Neural cell (in vitro differentiated cells): ENCODE measurements at regions not wholly inside any gene's neighbourhood (a gene's known extent, or its start where the extent isn't known, plus 50 kb on each side); places are given as distances from the start of the nearest gene placed in this dataset.

ENCODE experiments used
- H2AFZ ChIP-seq: fragments of 200-600, 300-800 bp; sonication (generic), shearing (Covaris generic); 2 replicates; pipeline ENCODE4 v1.6.0; 2014; ENCODE audit warnings: low read depth, mild to moderate bottlenecking, antibody characterized with exemption, low read length, moderate library complexity
- H3F3A ChIP-seq: fragments of 200-600 bp; shearing (Covaris generic); 2 replicates; pipeline ENCODE4 v1.6.1; 2016; ENCODE audit warnings: mild to moderate bottlenecking, moderate library complexity, mixed read lengths, antibody characterized with exemption, low read length; ENCODE audit not compliant: insufficient read depth, poor library complexity, severe bottlenecking
- H3K27ac ChIP-seq: fragments of 200-600, 300-800 bp; sonication (generic), shearing (Covaris generic); 2 replicates; pipeline ENCODE4 v1.5.1; 2014; ENCODE audit warnings: mild to moderate bottlenecking, low read length, moderate library complexity
- H3K27me3 ChIP-seq: fragments of 300-800, 200-600 bp; sonication (generic), shearing (Covaris generic); 2 replicates; pipeline ENCODE4 v1.6.0; 2014; ENCODE audit warnings: mild to moderate bottlenecking, low read depth, low read length, moderate library complexity; ENCODE audit not compliant: insufficient read depth
- H3K36me3 ChIP-seq: fragments of 300-800, 200-600 bp; sonication (generic), shearing (Covaris generic); 2 replicates; pipeline ENCODE4 v1.5.1; 2014; ENCODE audit warnings: mild to moderate bottlenecking, antibody characterized with exemption, low read length, moderate library complexity; ENCODE audit not compliant: insufficient read depth
- H3K4me2 ChIP-seq: fragments of 300-800, 200-600 bp; sonication (generic), shearing (Covaris generic); 2 replicates; pipeline ENCODE4 v1.6.0; 2014; ENCODE audit warnings: mild to moderate bottlenecking, low read length
- H3K4me3 ChIP-seq: fragments of 300-800, 200-600 bp; sonication (generic), shearing (Covaris generic); 2 replicates; pipeline ENCODE4 v1.5.1; 2014; ENCODE audit warnings: mild to moderate bottlenecking, low read length, moderate library complexity
- H3K79me2 ChIP-seq: fragments of 200-600 bp; shearing (Covaris generic); replicated peaks from 2 replicates; pipeline ENCODE4 v1.6.0; 2014; ENCODE audit warnings: mild to moderate bottlenecking, low read length, moderate library complexity; ENCODE audit not compliant: insufficient read depth
- H3K9ac ChIP-seq: fragments of 300-800, 200-600 bp; sonication (generic), shearing (Covaris generic); 2 replicates; pipeline ENCODE4 v1.6.1; 2016; ENCODE audit warnings: mild to moderate bottlenecking, low read length, mixed read lengths
- H3K9me2 ChIP-seq: fragments of 200-600 bp; shearing (Covaris generic); 2 replicates; pipeline ENCODE4 v1.6.1; 2016; ENCODE audit warnings: mild to moderate bottlenecking, low read length, mixed read lengths; ENCODE audit not compliant: insufficient read depth
- H3K9me3 ChIP-seq: fragments of 200-600, 300-800 bp; sonication (generic), shearing (Covaris generic); 2 replicates; pipeline ENCODE4 v1.6.1; 2016; ENCODE audit warnings: mild to moderate bottlenecking, mixed run types, low read length, moderate library complexity, mixed read lengths
- H4K20me1 ChIP-seq: fragments of 200-600 bp; shearing (Covaris generic); 2 replicates; pipeline ENCODE4 v1.6.1; 2016; ENCODE audit warnings: mild to moderate bottlenecking, mixed run types; ENCODE audit not compliant: insufficient read depth
- CTCF ChIP-seq: fragments of 450-650 bp; IDR thresholded peaks from 2 replicates; pipeline ENCODE4 v1.5.1; 2014; ENCODE audit warnings: antibody characterized with exemption, mild to moderate bottlenecking, moderate library complexity; ENCODE audit not compliant: poor library complexity, severe bottlenecking
- EP300 ChIP-seq: fragments of 450-650 bp; conservative IDR thresholded peaks from 2 replicates; pipeline ENCODE4 v1.6.1; 2014; ENCODE audit warnings: antibody characterized with exemption, mild to moderate bottlenecking, moderate library complexity; ENCODE audit not compliant: poor library complexity, severe bottlenecking
- EZH2 ChIP-seq: fragments of 200-600, 300-800 bp; shearing (Covaris generic), sonication (generic); IDR thresholded peaks from 2 replicates; pipeline ENCODE4 v1.6.1; 2014; ENCODE audit warnings: antibody characterized with exemption, low read length, borderline replicate concordance, mild to moderate bottlenecking; ENCODE audit not compliant: insufficient read depth, poor library complexity, severe bottlenecking
- MXI1 ChIP-seq: fragments of 450-650 bp; conservative IDR thresholded peaks from 2 replicates; pipeline ENCODE4 v1.6.1; 2014; ENCODE audit warnings: antibody characterized with exemption, mild to moderate bottlenecking; ENCODE audit not compliant: poor library complexity, severe bottlenecking
- POLR2AphosphoS5 ChIP-seq: IDR thresholded peaks from 2 replicates; pipeline ENCODE4 v1.6.1; 2012
- RAD21 ChIP-seq: fragments of 450-650 bp; conservative IDR thresholded peaks from 2 replicates; pipeline ENCODE4 v1.6.1; 2014; ENCODE audit warnings: antibody characterized with exemption, mild to moderate bottlenecking, moderate library complexity
- REST ChIP-seq: IDR thresholded peaks from 2 replicates; pipeline ENCODE4 v1.6.1; 2012; ENCODE audit warnings: borderline replicate concordance
- SMC3 ChIP-seq: fragments of 450-650 bp; conservative IDR thresholded peaks from 2 replicates; pipeline ENCODE4 v1.6.1; 2014; ENCODE audit warnings: antibody characterized with exemption, mild to moderate bottlenecking, moderate library complexity; ENCODE audit not compliant: poor library complexity
- TAF1 ChIP-seq: IDR thresholded peaks from 2 replicates; pipeline ENCODE4 v1.6.1; 2012; ENCODE audit warnings: low read depth

GRCh38 chr11:122362381-122362780 is 246.4 kb upstream of the BLID start:
- Histone ChIP-seq H2AFZ (no peak overlapping the region), H3K4me2 (no peak overlapping the region), H3K36me3 (no peaks in the 10 kb centered on the region), H3K27me3 (no peaks in the 10 kb centered on the region), H3K9ac (no peak overlapping the region), H3K79me2 (no peaks in the 10 kb centered on the region), H3K9me2 (no peaks in the 10 kb centered on the region), H3K9me3 (peaks cover 5% of the 10 kb centered on the region), H3K4me3 (no peak overlapping the region), H4K20me1 (no peaks in the 10 kb centered on the region), H3F3A (no peaks in the 10 kb centered on the region), H3K27ac (no peak overlapping the region)
- TF ChIP-seq CTCF (no peak), REST (no peak), EP300 (no peak), MXI1 (no peak), RAD21 (no peak), TAF1 (no peak), SMC3 (no peak), EZH2 (no peak), POLR2AphosphoS5 (no peak)

GRCh38 chr11:122360875-122361274 is 244.9 kb upstream of the BLID start:
- Histone ChIP-seq H3K27ac (no peak overlapping the region), H3K36me3 (no peaks in the 10 kb centered on the region), H3K9me3 (peaks cover 5% of the 10 kb centered on the region), H2AFZ (no peak overlapping the region), H3K79me2 (no peaks in the 10 kb centered on the region), H3K9ac (no peak overlapping the region), H3K27me3 (no peaks in the 10 kb centered on the region), H3K4me3 (no peak overlapping the region), H3K9me2 (no peaks in the 10 kb centered on the region), H3F3A (no peaks in the 10 kb centered on the region), H3K4me2 (no peak overlapping the region), H4K20me1 (no peaks in the 10 kb centered on the region)
- TF ChIP-seq EP300 (no peak), EZH2 (no peak), TAF1 (no peak), MXI1 (no peak), REST (no peak), RAD21 (no peak), POLR2AphosphoS5 (no peak), SMC3 (no peak), CTCF (no peak)
